ENCODE measurements at regions not wholly inside any gene's neighbourhood (a gene's known extent, or its start where the extent isn't known, plus 50 kb on each side); places are given as distances from the start of the nearest gene placed in this dataset.

- TF ChIP-seq, protein P1, sequence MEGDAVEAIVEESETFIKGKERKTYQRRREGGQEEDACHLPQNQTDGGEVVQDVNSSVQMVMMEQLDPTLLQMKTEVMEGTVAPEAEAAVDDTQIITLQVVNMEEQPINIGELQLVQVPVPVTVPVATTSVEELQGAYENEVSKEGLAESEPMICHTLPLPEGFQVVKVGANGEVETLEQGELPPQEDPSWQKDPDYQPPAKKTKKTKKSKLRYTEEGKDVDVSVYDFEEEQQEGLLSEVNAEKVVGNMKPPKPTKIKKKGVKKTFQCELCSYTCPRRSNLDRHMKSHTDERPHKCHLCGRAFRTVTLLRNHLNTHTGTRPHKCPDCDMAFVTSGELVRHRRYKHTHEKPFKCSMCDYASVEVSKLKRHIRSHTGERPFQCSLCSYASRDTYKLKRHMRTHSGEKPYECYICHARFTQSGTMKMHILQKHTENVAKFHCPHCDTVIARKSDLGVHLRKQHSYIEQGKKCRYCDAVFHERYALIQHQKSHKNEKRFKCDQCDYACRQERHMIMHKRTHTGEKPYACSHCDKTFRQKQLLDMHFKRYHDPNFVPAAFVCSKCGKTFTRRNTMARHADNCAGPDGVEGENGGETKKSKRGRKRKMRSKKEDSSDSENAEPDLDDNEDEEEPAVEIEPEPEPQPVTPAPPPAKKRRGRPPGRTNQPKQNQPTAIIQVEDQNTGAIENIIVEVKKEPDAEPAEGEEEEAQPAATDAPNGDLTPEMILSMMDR (IDR thresholded peaks at IDR 0.05; ENCODE audit: insufficient read depth, low read depth, low read length), result no peak
- TF ChIP-seq EZH2 (IDR thresholded peaks at IDR 0.05; ENCODE audit: insufficient read depth, low read length), result no peak
These were observed 829.3 kb upstream of the CITED2 start for GRCh38 chr6:140203661-140204147.
